Endothelial cell of umbilical vein (primary cell): ENCODE measurements at regions not wholly inside any gene's neighbourhood (a gene's known extent, or its start where the extent isn't known, plus 50 kb on each side); places are given as distances from the start of the nearest gene placed in this dataset.

Experiments
- BruUV-seq: library from RNA; stranded (reverse); fragments of 400-500 nt; replicated peaks from 2 replicates; lab custom pipeline; 2021; lab: Mats Ljungman, UMichigan
- CTCF ChIA-PET: fragments of 300-600, 350-600 bp; sonication (Branson Sonifier 250); formaldehyde crosslinking; loops from one replicate; lab custom pipeline; 2021; ENCODE audit warnings: antibody characterized with exemption, inconsistent platforms; lab: Charles Lee
- POLR2A ChIA-PET: fragments of 300-600, 350-600 bp; sonication (Branson Sonifier 250); formaldehyde crosslinking; loops from one replicate; lab custom pipeline; 2021; ENCODE audit warnings: antibody characterized with exemption, inconsistent platforms; lab: Charles Lee
- DNase-seq: peaks from one replicate; pipeline ENCODE4 v3.0.0-alpha.2; 2011; ENCODE audit warnings: low read depth, low spot score
- FAIRE-seq: peaks from 2 replicates; lab custom pipeline; 2011; peaks lifted over from hg19 to GRCh38; lab: Jason Lieb, UNC
- H2AFZ ChIP-seq: 2 replicates; pipeline ENCODE4 v1.6.0; 2012; ENCODE audit warnings: low read depth, low read length, control low read depth, inconsistent platforms
- H3K27ac ChIP-seq: 2 replicates; pipeline ENCODE4 v1.5.1; 2011; ENCODE audit warnings: low read depth, mild to moderate bottlenecking, control low read depth, low read length, moderate library complexity; ENCODE audit not compliant: insufficient read depth
- H3K27me3 ChIP-seq, 2 experiments: 2 replicates each; pipeline versions ENCODE4 v1.6.0 to v1.6.1; 2011; ENCODE audit warnings: low read length in 2 of 2, mixed read lengths in 1 of 2; ENCODE audit not compliant: control insufficient read depth in 2 of 2, insufficient read depth in 2 of 2
- H3K36me3 ChIP-seq, 2 experiments: 2 replicates in 1 of 2; 3 replicates in 1 of 2; pipeline ENCODE4 v1.5.1; 2011; ENCODE audit warnings: low read length in 2 of 2, mild to moderate bottlenecking in 1 of 2, moderate library complexity in 1 of 2; ENCODE audit not compliant: control insufficient read depth in 2 of 2, insufficient read depth in 2 of 2; ENCODE audit errors: extremely low read depth in 1 of 2
- H3K4me1 ChIP-seq: 3 replicates; pipeline ENCODE4 v1.5.1; 2011; ENCODE audit warnings: mild to moderate bottlenecking, low read length; ENCODE audit not compliant: control insufficient read depth, insufficient read depth; ENCODE audit errors: extremely low read depth
- H3K4me2 ChIP-seq: 2 replicates; pipeline ENCODE4 v1.6.1; 2011; ENCODE audit warnings: low read length, control low read depth, mixed read lengths; ENCODE audit not compliant: insufficient read depth
- H3K4me3 ChIP-seq, 3 experiments: fragments of 200-600 bp in 1 of 3; sonication (generic), shearing (Covaris generic) in 1 of 3; replicated peaks in 1 of 3; 2 replicates each; pipeline ENCODE4 v1.5.1; 2011 to 2016; ENCODE audit warnings: control low read depth in 3 of 3, low read length in 3 of 3, mild to moderate bottlenecking in 2 of 3, inconsistent platforms in 1 of 3, low read depth in 1 of 3, moderate library complexity in 1 of 3; ENCODE audit not compliant: insufficient read depth in 1 of 3
- H3K79me2 ChIP-seq: 2 replicates; pipeline ENCODE4 v1.6.0; 2012; ENCODE audit warnings: low read length, inconsistent platforms; ENCODE audit not compliant: control insufficient read depth, insufficient read depth
- H3K9ac ChIP-seq: replicated peaks from 2 replicates; pipeline ENCODE3; 2011; ENCODE audit warnings: low read length, control low read depth; ENCODE audit not compliant: insufficient read depth; ENCODE audit errors: extremely low read depth
- H3K9me1 ChIP-seq: replicated peaks from 3 replicates; pipeline ENCODE4 v1.6.0; 2011; ENCODE audit warnings: mild to moderate bottlenecking, low read length; ENCODE audit not compliant: control insufficient read depth, insufficient read depth; ENCODE audit errors: extremely low read depth
- H3K9me3 ChIP-seq: replicated peaks from 2 replicates; pipeline ENCODE4 v1.5.1; 2012; ENCODE audit warnings: low read length, inconsistent platforms; ENCODE audit not compliant: control insufficient read depth, insufficient read depth
- H4K20me1 ChIP-seq: replicated peaks from 2 replicates; pipeline ENCODE3; 2011; ENCODE audit warnings: mild to moderate bottlenecking, low read length; ENCODE audit not compliant: control insufficient read depth, insufficient read depth; ENCODE audit errors: extremely low read depth
- EZH2 ChIP-seq: IDR thresholded peaks from 2 replicates; pipeline ENCODE4 v1.6.1; 2012; ENCODE audit warnings: borderline replicate concordance, low read depth, mild to moderate bottlenecking, moderate library complexity, low read length, inconsistent platforms; ENCODE audit not compliant: severe bottlenecking
- FOS ChIP-seq: IDR thresholded peaks from 2 replicates; pipeline ENCODE4 v1.6.1; 2011; ENCODE audit warnings: mild to moderate bottlenecking, low read length, moderate library complexity, borderline replicate concordance; ENCODE audit not compliant: insufficient read depth
- GATA2 ChIP-seq: IDR thresholded peaks from 2 replicates; pipeline ENCODE4 v1.7.0; 2011; ENCODE audit warnings: low read depth, mild to moderate bottlenecking, moderate library complexity, mixed read lengths, low read length; ENCODE audit not compliant: insufficient read length, insufficient read depth
- JUN ChIP-seq: IDR thresholded peaks from 2 replicates; pipeline ENCODE4 v1.6.1; 2011; ENCODE audit warnings: borderline replicate concordance, low read depth; ENCODE audit not compliant: insufficient read length, insufficient read depth
- MYC ChIP-seq: IDR thresholded peaks from one replicate; pipeline ENCODE4 v1.6.1; 2011; ENCODE audit warnings: mild to moderate bottlenecking, low read depth, low read length
- POLR2A ChIP-seq: IDR thresholded peaks from 2 replicates; pipeline ENCODE4 v1.6.1; 2012; ENCODE audit warnings: low read depth, mild to moderate bottlenecking, control low read depth, low read length
- POLR2AphosphoS5 ChIP-seq: IDR thresholded peaks from 2 replicates; pipeline ENCODE4 v1.6.1; 2012; ENCODE audit warnings: low read depth, mild to moderate bottlenecking, control low read depth, low read length, moderate library complexity; ENCODE audit not compliant: insufficient read depth
- dilution Hi-C: fragments of 300-500 bp; cut with MboI; formaldehyde crosslinking; loops from one replicate; pipeline ENCODE4 v1.15.0; 2019; ENCODE audit warnings: low sequenced_read_pairs; ENCODE audit not compliant: extremely low pct_ligation_motif_present
- intact Hi-C: fragments of 100-400 bp; cut with micrococcal nuclease; formaldehyde crosslinking; loops from one replicate; pipeline ENCODE4 v1.10.0; 2022
- TF ChIP-seq, protein P1 (sequence below): IDR thresholded peaks from 2 replicates; pipeline ENCODE4 v1.6.1; 2011; ENCODE audit not compliant: insufficient read depth, insufficient read length
- TF ChIP-seq, protein P2 (sequence below), 2 donors: IDR thresholded peaks; 1 replicate in 1 of 2; 2 replicates in 1 of 2; pipeline ENCODE4 v1.5.1; 2011; ENCODE audit warnings: low read length in 2 of 2, mild to moderate bottlenecking in 2 of 2, moderate library complexity in 2 of 2, control low read depth in 1 of 2, inconsistent platforms in 1 of 2, low read depth in 1 of 2; ENCODE audit not compliant: insufficient read depth in 1 of 2; ENCODE audit errors: extremely low read depth in 1 of 2

DNA sequence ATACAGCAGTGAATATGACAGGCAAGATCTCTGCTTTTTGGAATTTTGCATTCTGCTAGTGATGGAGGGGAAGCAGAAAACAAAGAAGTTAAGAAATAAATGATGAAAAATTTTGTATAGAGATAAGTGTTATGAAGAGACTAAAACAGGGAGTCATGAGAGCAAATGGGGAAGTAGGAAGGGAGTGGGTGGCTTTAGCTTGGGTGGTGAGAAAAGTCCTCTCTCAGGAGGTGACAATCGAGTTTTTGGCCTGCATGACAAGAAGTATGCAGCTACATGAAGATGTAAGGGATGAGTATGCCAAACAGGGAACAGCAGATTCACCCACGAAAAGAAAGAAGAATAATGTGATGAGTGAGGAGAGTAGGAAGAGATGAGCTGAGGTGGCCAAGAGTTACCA lies 80.7 kb upstream of the MPPED2 start:
- no peaks in the 10 kb centered on the region for H3K79me2 ChIP-seq
- DNase-seq (no peak), FAIRE-seq (no peak)
- no peaks in the 10 kb centered on the region for H3K9me1 ChIP-seq
- dilution Hi-C loops, result no loop called here
- H3K36me3 ChIP-seq, result no peaks in the 10 kb centered on the region
- intact Hi-C loops, result no loop called here
- no peak for TF ChIP-seq POLR2A
- no peak for TF ChIP-seq GATA2
- no peak for TF ChIP-seq MYC
- TF ChIP-seq, protein P1, sequence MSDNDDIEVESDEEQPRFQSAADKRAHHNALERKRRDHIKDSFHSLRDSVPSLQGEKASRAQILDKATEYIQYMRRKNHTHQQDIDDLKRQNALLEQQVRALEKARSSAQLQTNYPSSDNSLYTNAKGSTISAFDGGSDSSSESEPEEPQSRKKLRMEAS, result no peak
- TF ChIP-seq FOS, result no peak
- no peak for TF ChIP-seq POLR2AphosphoS5
- TF ChIP-seq, protein P2, sequence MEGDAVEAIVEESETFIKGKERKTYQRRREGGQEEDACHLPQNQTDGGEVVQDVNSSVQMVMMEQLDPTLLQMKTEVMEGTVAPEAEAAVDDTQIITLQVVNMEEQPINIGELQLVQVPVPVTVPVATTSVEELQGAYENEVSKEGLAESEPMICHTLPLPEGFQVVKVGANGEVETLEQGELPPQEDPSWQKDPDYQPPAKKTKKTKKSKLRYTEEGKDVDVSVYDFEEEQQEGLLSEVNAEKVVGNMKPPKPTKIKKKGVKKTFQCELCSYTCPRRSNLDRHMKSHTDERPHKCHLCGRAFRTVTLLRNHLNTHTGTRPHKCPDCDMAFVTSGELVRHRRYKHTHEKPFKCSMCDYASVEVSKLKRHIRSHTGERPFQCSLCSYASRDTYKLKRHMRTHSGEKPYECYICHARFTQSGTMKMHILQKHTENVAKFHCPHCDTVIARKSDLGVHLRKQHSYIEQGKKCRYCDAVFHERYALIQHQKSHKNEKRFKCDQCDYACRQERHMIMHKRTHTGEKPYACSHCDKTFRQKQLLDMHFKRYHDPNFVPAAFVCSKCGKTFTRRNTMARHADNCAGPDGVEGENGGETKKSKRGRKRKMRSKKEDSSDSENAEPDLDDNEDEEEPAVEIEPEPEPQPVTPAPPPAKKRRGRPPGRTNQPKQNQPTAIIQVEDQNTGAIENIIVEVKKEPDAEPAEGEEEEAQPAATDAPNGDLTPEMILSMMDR (IDR thresholded peaks at IDR 0.05; ENCODE audit: extremely low read depth in 1 of 2, insufficient read depth in 1 of 2, low read depth in 1 of 2, low read length in 2 of 2), result no peak
- TF ChIP-seq JUN, result no peak
- TF ChIP-seq EZH2, result no peak
- H3K9me3 ChIP-seq, result no peaks in the 10 kb centered on the region
- no peaks in the 10 kb centered on the region for H4K20me1 ChIP-seq
- H2AFZ ChIP-seq, result no peak overlapping the region
- POLR2A ChIA-PET, result no interaction called here
- no peaks in the 10 kb centered on the region for H3K27me3 ChIP-seq
- CTCF ChIA-PET, result no interaction called here
- H3K9ac ChIP-seq, result no peak overlapping the region
- H3K4me1 ChIP-seq, result no peaks in the 10 kb centered on the region
- no TSS peak for BruUV-seq
- no peak overlapping the region for H3K4me3 ChIP-seq
- H3K27ac ChIP-seq, result no peak overlapping the region
- no peak overlapping the region for H3K4me2 ChIP-seq
